HCT116 (cell line): ENCODE measurements at regions not wholly inside any gene's neighbourhood (a gene's known extent, or its start where the extent isn't known, plus 50 kb on each side); places are given as distances from the start of the nearest gene placed in this dataset.

Experiments
- ATAC-seq: fragments of 200-7000 bp; cut with Tn5 transposase; 2 replicates; pipeline ENCODE4 v1.9.1; 2020; ENCODE audit warnings: mild to moderate bottlenecking, moderate library complexity
- BruUV-seq: library from RNA; stranded (reverse); fragments of 400-500 nt; replicated peaks from 2 replicates; lab custom pipeline; 2021; lab: Mats Ljungman, UMichigan
- CTCF ChIA-PET: fragments of 300-600 bp; sonication (Branson Sonifier 250); formaldehyde crosslinking; loops from one replicate; lab custom pipeline; 2021; ENCODE audit warnings: antibody characterized with exemption; lab: Charles Lee
- POLR2A ChIA-PET: fragments of 300-600, 350-600 bp; sonication (Branson Sonifier 250); formaldehyde crosslinking; loops from one replicate; lab custom pipeline; 2021; ENCODE audit warnings: antibody characterized with exemption; lab: Charles Lee
- RAD21 ChIA-PET, 2 experiments: fragments of 300-600 bp; sonication (Branson Sonifier 250); formaldehyde crosslinking; loops; one replicate each; lab custom pipeline; 2023; ENCODE audit warnings: low total read pairs in 2 of 2; ENCODE audit not compliant: uncharacterized antibody in 2 of 2, unreplicated experiment in 2 of 2, low non-redundant PET in 1 of 2; lab: Charles Lee
- DNase-seq: peaks from one replicate; pipeline ENCODE4 v3.0.0-alpha.2; 2010; ENCODE audit warnings: low read depth, low spot score
- H2AFZ ChIP-seq: fragments of 200-600 bp; shearing (Covaris generic), sonication (generic); 2 replicates; pipeline ENCODE4 v1.6.1; 2017; ENCODE audit warnings: low read depth, mixed run types, mixed read lengths, antibody characterized with exemption, low read length; ENCODE audit not compliant: poor library complexity, severe bottlenecking
- H3K27ac ChIP-seq: 2 replicates; pipeline ENCODE4 v1.5.1; 2012; ENCODE audit warnings: low read depth, low read length
- H3K27me3 ChIP-seq: fragments of 200-600 bp; sonication (generic); 2 replicates; pipeline ENCODE4 v1.6.1; 2016; ENCODE audit warnings: mixed run types, low read length, mixed read lengths; ENCODE audit not compliant: insufficient read depth
- H3K36me3 ChIP-seq, 2 experiments: fragments of 200-500 bp in 1 of 2; fragments of 200-600 bp in 1 of 2; sonication (Bioruptor generic) in 1 of 2; sonication (generic) in 1 of 2; 2 replicates each; pipeline versions ENCODE4 v1.5.1 to v1.6.1; 2014 to 2016; ENCODE audit warnings: low read length in 2 of 2, inconsistent platforms in 1 of 2, mixed read lengths in 1 of 2, mixed run types in 1 of 2; ENCODE audit not compliant: insufficient read depth in 2 of 2, control insufficient read depth in 1 of 2
- H3K4me1 ChIP-seq, 2 experiments: fragments of 200-600 bp in 1 of 2; sonication (generic) in 1 of 2; 2 replicates each; pipeline versions ENCODE4 v1.5.1 to v1.6.1; 2012 to 2017; ENCODE audit warnings: low read length in 2 of 2, inconsistent platforms in 1 of 2, mild to moderate bottlenecking in 1 of 2, mixed read lengths in 1 of 2, mixed run types in 1 of 2, moderate library complexity in 1 of 2; ENCODE audit not compliant: insufficient read depth in 2 of 2, control insufficient read depth in 1 of 2
- H3K4me2 ChIP-seq: fragments of 200-600 bp; sonication (generic); 2 replicates; pipeline ENCODE4 v1.6.1; 2017; ENCODE audit warnings: mixed run types, low read length, mixed read lengths
- H3K4me3 ChIP-seq, 2 experiments: fragments of 200-600 bp in 1 of 2; sonication (generic) in 1 of 2; replicated peaks in 1 of 2; 2 replicates each; pipeline ENCODE4 v1.5.1; 2011 to 2016; ENCODE audit warnings: low read length in 2 of 2, control low read depth in 1 of 2, low read depth in 1 of 2, mild to moderate bottlenecking in 1 of 2, mixed read lengths in 1 of 2, mixed run types in 1 of 2
- H3K79me2 ChIP-seq: fragments of 200-600 bp; sonication (generic); 2 replicates; pipeline ENCODE4 v1.6.1; 2017; ENCODE audit warnings: mild to moderate bottlenecking, mixed run types, low read length, moderate library complexity, mixed read lengths; ENCODE audit not compliant: insufficient read depth
- H3K9ac ChIP-seq: fragments of 200-600 bp; sonication (generic); 2 replicates; pipeline ENCODE4 v1.6.1; 2016; ENCODE audit warnings: low read length, mixed read lengths
- H3K9me2 ChIP-seq: fragments of 200-600 bp; sonication (generic), shearing (Covaris generic); 2 replicates; pipeline ENCODE4 v1.6.1; 2017; ENCODE audit warnings: mixed run types, mild to moderate bottlenecking, moderate library complexity; ENCODE audit not compliant: insufficient read depth
- H3K9me3 ChIP-seq, 2 experiments: fragments of 200-500 bp in 1 of 2; fragments of 200-600 bp in 1 of 2; sonication (Bioruptor generic) in 1 of 2; sonication (generic) in 1 of 2; 2 replicates each; pipeline ENCODE4 v1.6.1; 2014 to 2017; ENCODE audit warnings: low read length in 2 of 2, mixed read lengths in 2 of 2, inconsistent platforms in 1 of 2, low read depth in 1 of 2, mild to moderate bottlenecking in 1 of 2, mixed run types in 1 of 2, moderate library complexity in 1 of 2; ENCODE audit not compliant: control insufficient read depth in 1 of 2, insufficient read depth in 1 of 2
- H4K20me1 ChIP-seq: fragments of 200-600 bp; sonication (generic), shearing (Covaris generic); 2 replicates; pipeline ENCODE4 v1.6.1; 2017; ENCODE audit warnings: mixed run types, mild to moderate bottlenecking, moderate library complexity; ENCODE audit not compliant: insufficient read depth
- ATF3 ChIP-seq: IDR thresholded peaks from 2 replicates; pipeline ENCODE4 v1.6.1; 2012
- CEBPB ChIP-seq: IDR thresholded peaks from 2 replicates; pipeline ENCODE4 v1.6.1; 2012; ENCODE audit warnings: low read depth
- EGR1 ChIP-seq: IDR thresholded peaks from 2 replicates; pipeline ENCODE4 v1.6.1; 2012; ENCODE audit warnings: low read depth
- ELF1 ChIP-seq: IDR thresholded peaks from 2 replicates; pipeline ENCODE4 v1.6.1; 2012; ENCODE audit warnings: low read depth, borderline replicate concordance
- EZH2 ChIP-seq: fragments of 200-600 bp; sonication (generic); IDR thresholded peaks from 2 replicates; pipeline ENCODE4 v1.6.1; 2017; ENCODE audit warnings: antibody characterized with exemption, mixed run types
- POLR2A ChIP-seq: IDR thresholded peaks from 2 replicates; pipeline ENCODE4 v1.7.0; 2011; ENCODE audit warnings: borderline replicate concordance; ENCODE audit not compliant: insufficient read depth, insufficient read length; ENCODE audit errors: extremely low read depth
- POLR2AphosphoS5 ChIP-seq: IDR thresholded peaks from 2 replicates; pipeline ENCODE4 v1.6.1; 2011; ENCODE audit warnings: mild to moderate bottlenecking, low read depth, low read length, moderate library complexity
- SRF ChIP-seq: IDR thresholded peaks from 2 replicates; pipeline ENCODE4 v1.6.1; 2012; ENCODE audit warnings: low read depth
- TCF7L2 ChIP-seq: IDR thresholded peaks from 2 replicates; pipeline ENCODE4 v1.7.0; 2011; ENCODE audit warnings: borderline replicate concordance, inconsistent platforms; ENCODE audit not compliant: insufficient read depth, insufficient read length; ENCODE audit errors: extremely low read depth
- ZFX ChIP-seq: fragments of 450-650 bp; IDR thresholded peaks from 2 replicates; pipeline ENCODE4 v1.6.1; 2017
- ZNF274 ChIP-seq: fragments of 200-500 bp; sonication (Bioruptor generic); IDR thresholded peaks from 2 replicates; pipeline ENCODE4 v1.6.1; 2014; ENCODE audit warnings: mild to moderate bottlenecking, low read depth, low read length, inconsistent platforms
- intact Hi-C: fragments of 100-400 bp; cut with micrococcal nuclease; formaldehyde crosslinking; loops from 2 replicates; pipeline ENCODE4 v1.10.0; 2022
- TF ChIP-seq, protein P1 (sequence below): IDR thresholded peaks from 2 replicates; pipeline ENCODE4 v1.6.1; 2011; ENCODE audit warnings: mild to moderate bottlenecking, low read length, moderate library complexity; ENCODE audit not compliant: insufficient replicate concordance; ENCODE audit errors: extremely low read depth
- TF ChIP-seq, protein P2 (sequence below): IDR thresholded peaks from 2 replicates; pipeline ENCODE4 v1.6.1; 2012
- TF ChIP-seq, protein P3 (sequence below), 3 experiments: fragments of 200-600 bp in 1 of 3; sonication (generic) in 1 of 3; IDR thresholded peaks in 2 of 3; conservative IDR thresholded peaks in 1 of 3; 2 replicates each; pipeline ENCODE4 v1.5.1; 2012 to 2017; ENCODE audit warnings: low read depth in 2 of 3, low read length in 2 of 3, antibody characterized with exemption in 1 of 3, borderline replicate concordance in 1 of 3, control low read depth in 1 of 3, mild to moderate bottlenecking in 1 of 3, mixed read lengths in 1 of 3, mixed run types in 1 of 3, moderate library complexity in 1 of 3; ENCODE audit not compliant: insufficient read depth in 1 of 3

GRCh38 chr6:133629970-133630369 is 258.9 kb upstream of the TCF21 start:
- RAD21 ChIA-PET: no interaction called here
- Histone ChIP-seq H3K4me1 (peaks cover 9 to 22% of the 10 kb centered on the region in 2 experiments), H3K4me2 (no peak overlapping the region), H4K20me1 (no peaks in the 10 kb centered on the region), H3K9ac (no peak overlapping the region), H3K9me3 (no peaks in the 10 kb centered on the region), H3K4me3 (no peak overlapping the region), H2AFZ (no peak overlapping the region)
- DNase-seq: no peak
- TF ChIP-seq ZNF274: no peak
- TF ChIP-seq, protein P1, sequence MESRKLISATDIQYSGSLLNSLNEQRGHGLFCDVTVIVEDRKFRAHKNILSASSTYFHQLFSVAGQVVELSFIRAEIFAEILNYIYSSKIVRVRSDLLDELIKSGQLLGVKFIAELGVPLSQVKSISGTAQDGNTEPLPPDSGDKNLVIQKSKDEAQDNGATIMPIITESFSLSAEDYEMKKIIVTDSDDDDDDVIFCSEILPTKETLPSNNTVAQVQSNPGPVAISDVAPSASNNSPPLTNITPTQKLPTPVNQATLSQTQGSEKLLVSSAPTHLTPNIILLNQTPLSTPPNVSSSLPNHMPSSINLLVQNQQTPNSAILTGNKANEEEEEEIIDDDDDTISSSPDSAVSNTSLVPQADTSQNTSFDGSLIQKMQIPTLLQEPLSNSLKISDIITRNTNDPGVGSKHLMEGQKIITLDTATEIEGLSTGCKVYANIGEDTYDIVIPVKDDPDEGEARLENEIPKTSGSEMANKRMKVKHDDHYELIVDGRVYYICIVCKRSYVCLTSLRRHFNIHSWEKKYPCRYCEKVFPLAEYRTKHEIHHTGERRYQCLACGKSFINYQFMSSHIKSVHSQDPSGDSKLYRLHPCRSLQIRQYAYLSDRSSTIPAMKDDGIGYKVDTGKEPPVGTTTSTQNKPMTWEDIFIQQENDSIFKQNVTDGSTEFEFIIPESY: no peak
- TF ChIP-seq, all 23 proteins: peak for 0
- no TSS peak for BruUV-seq
- CTCF ChIA-PET: no interaction called here
- Histone ChIP-seq H3K36me3 (no peaks in the 10 kb centered on the region), H3K79me2 (no peaks in the 10 kb centered on the region), H3K27ac (no peak overlapping the region), H3K27me3 (no peaks in the 10 kb centered on the region), H3K9me2 (no peaks in the 10 kb centered on the region)
- POLR2A ChIA-PET: no interaction called here
- no peak for ATAC-seq
- intact Hi-C loops: no loop called here

DNA sequence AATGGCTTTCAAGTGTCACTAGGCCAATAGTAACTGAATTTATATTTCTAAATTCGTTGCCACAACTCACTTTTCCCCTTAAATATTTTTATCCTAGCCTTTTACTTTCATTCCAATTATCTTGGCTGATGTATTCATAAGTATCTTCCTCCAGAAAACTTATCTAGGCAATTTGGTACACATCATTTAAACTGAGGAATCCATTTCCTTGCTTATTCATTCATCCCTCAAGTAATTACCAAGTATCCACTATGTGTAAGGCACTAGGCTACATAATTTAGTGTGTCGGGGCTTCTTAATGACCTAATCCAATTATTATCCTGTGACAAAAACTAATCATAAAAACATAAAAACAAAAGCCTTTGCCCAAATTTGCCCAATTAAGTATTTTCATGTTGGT is 258.3 kb upstream of the TCF21 start:
- no peak for DNase-seq
- intact Hi-C loops: no loop called here
- no peak for TF ChIP-seq SRF
- TF ChIP-seq POLR2AphosphoS5: no peak
- TF ChIP-seq, protein P2, sequence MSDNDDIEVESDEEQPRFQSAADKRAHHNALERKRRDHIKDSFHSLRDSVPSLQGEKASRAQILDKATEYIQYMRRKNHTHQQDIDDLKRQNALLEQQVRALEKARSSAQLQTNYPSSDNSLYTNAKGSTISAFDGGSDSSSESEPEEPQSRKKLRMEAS: no peak
- no peak for TF ChIP-seq ATF3
- TF ChIP-seq, protein P1: no peak
- no peak for TF ChIP-seq ZFX
- no peak for TF ChIP-seq EZH2
- TF ChIP-seq, protein P3, sequence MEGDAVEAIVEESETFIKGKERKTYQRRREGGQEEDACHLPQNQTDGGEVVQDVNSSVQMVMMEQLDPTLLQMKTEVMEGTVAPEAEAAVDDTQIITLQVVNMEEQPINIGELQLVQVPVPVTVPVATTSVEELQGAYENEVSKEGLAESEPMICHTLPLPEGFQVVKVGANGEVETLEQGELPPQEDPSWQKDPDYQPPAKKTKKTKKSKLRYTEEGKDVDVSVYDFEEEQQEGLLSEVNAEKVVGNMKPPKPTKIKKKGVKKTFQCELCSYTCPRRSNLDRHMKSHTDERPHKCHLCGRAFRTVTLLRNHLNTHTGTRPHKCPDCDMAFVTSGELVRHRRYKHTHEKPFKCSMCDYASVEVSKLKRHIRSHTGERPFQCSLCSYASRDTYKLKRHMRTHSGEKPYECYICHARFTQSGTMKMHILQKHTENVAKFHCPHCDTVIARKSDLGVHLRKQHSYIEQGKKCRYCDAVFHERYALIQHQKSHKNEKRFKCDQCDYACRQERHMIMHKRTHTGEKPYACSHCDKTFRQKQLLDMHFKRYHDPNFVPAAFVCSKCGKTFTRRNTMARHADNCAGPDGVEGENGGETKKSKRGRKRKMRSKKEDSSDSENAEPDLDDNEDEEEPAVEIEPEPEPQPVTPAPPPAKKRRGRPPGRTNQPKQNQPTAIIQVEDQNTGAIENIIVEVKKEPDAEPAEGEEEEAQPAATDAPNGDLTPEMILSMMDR (IDR thresholded peaks at IDR 0.05 in 2 of 3, conservative IDR thresholded peaks at IDR 0.05 in 1 of 3; ENCODE audit: borderline replicate concordance in 1 of 3, insufficient read depth in 1 of 3, low read depth in 2 of 3, low read length in 2 of 3): no peak
- no peak for TF ChIP-seq ELF1
- no peak for TF ChIP-seq CEBPB
- no peak for TF ChIP-seq TCF7L2
- TF ChIP-seq POLR2A: no peak
- TF ChIP-seq EGR1: no peak
- no peak for TF ChIP-seq ZNF274
- Histone ChIP-seq H3K9me2 (no peaks in the 10 kb centered on the region), H3K27ac (peak overlapping the region; percentile 11; the same call in 1 of the 2 replicates), H3K27me3 (no peaks in the 10 kb centered on the region), H3K9ac (no peak overlapping the region), H3K4me1 (peaks cover 9 to 22% of the 10 kb centered on the region in 2 experiments), H3K36me3 (no peaks in the 10 kb centered on the region), H3K4me3 (no peak overlapping the region), H3K4me2 (no peak overlapping the region), H2AFZ (no peak overlapping the region), H4K20me1 (no peaks in the 10 kb centered on the region), H3K9me3 (no peaks in the 10 kb centered on the region), H3K79me2 (no peaks in the 10 kb centered on the region)
- POLR2A ChIA-PET: no interaction called here
- RAD21 ChIA-PET: no interaction called here
- no TSS peak for BruUV-seq
- CTCF ChIA-PET: no interaction called here
- ATAC-seq: no peak
